Heart left ventricle (tissue), 16 donors: ENCODE measurements at regions not wholly inside any gene's neighbourhood (a gene's known extent, or its start where the extent isn't known, plus 50 kb on each side); places are given as distances from the start of the nearest gene placed in this dataset.

Source experiments
- ATAC-seq, 4 donors: fragments of 200-7000 bp; cut with Tn5 transposase; one replicate each; pipeline ENCODE4 v1.9.1; 2020 to 2022; ENCODE audit warnings: moderate library complexity in 4 of 4, mild to moderate bottlenecking in 3 of 4, moderate number of reproducible peaks in 1 of 4
- DNase-seq, 5 donors: peaks; one replicate each; pipeline ENCODE4 v3.0.0-alpha.2; 2020
- H3K27ac ChIP-seq, 12 donors: fragments of 200-600 bp; sonication (generic) in 4 of 12; one replicate each; pipeline versions ENCODE4 v1.5.0 to v1.8.0; 2016 to 2022; ENCODE audit warnings: mild to moderate bottlenecking in 2 of 12
- H3K27me3 ChIP-seq, 9 donors: fragments of 200-600 bp; sonication (generic) in 2 of 9; one replicate each; pipeline versions ENCODE4 v1.5.1 to v1.8.0; 2016 to 2022; ENCODE audit warnings: mild to moderate bottlenecking in 3 of 9
- H3K36me3 ChIP-seq, 9 donors: fragments of 200-600 bp; sonication (generic) in 2 of 9; one replicate each; pipeline versions ENCODE4 v1.5.0 to v1.8.0; 2018 to 2022; ENCODE audit warnings: mild to moderate bottlenecking in 2 of 9
- H3K4me1 ChIP-seq, 12 donors: fragments of 200-600 bp; sonication (generic) in 4 of 12; one replicate each; pipeline versions ENCODE4 v1.5.0 to v1.8.0; 2016 to 2022; ENCODE audit warnings: mild to moderate bottlenecking in 3 of 12
- H3K4me3 ChIP-seq, 12 donors: fragments of 200-600 bp; sonication (generic) in 4 of 12; one replicate each; pipeline versions ENCODE4 v1.5.0 to v1.8.0; 2017 to 2022; ENCODE audit warnings: mild to moderate bottlenecking in 9 of 12, moderate library complexity in 4 of 12
- H3K9me3 ChIP-seq, 12 donors: fragments of 200-600 bp; sonication (generic) in 4 of 12; one replicate each; pipeline versions ENCODE4 v1.5.0 to v1.8.0; 2016 to 2022; ENCODE audit warnings: mild to moderate bottlenecking in 1 of 12
- POLR2A ChIP-seq, 2 donors: fragments of 450-650 bp; IDR thresholded peaks; one replicate each; pipeline ENCODE4 v1.6.1; 2017; ENCODE audit warnings: antibody characterized with exemption in 2 of 2, mild to moderate bottlenecking in 2 of 2, moderate library complexity in 2 of 2
- WGBS, 4 donors: extraction: QIAGEN DNeasy Blood & Tissue Kit in 2 of 4; methylation state at CpG; one replicate each; pipeline versions ENCODE4 v1.1.5 to v1.1.7; 2013 to 2018; 5-methylcytosine and 5-hydroxymethylcytosine counted together
- intact Hi-C, 10 donors: fragments of 100-400 bp; cut with DNase I; formaldehyde crosslinking; loops; one replicate each; pipeline versions ENCODE4 v1.11.1 to v1.14.2; 2022
- TF ChIP-seq, protein P1 (sequence below), 12 donors: fragments of 200-600 bp; sonication (generic) in 4 of 12; IDR thresholded peaks; one replicate each; pipeline versions ENCODE4 v1.5.0 to v1.8.0; 2018 to 2022; ENCODE audit warnings: antibody characterized with exemption in 12 of 12, mild to moderate bottlenecking in 5 of 12
- donor health status: ischemic (EF 13 %, LVEDD 7.1; RV severe dilation, severe dysfunction).
- donor health status: healthy with polysubstance abuse.
- donor health status: DM: no; HTN: yes; CAD: no.
- donor health status: DM: no; HTN: no; CAD: no.
- donor health status: ischemic (EF 25% LVEDD 6.9; RV normal size, moderate dysfunction).
- donor health status: ischemic (EF 25% LVEDD 5.7; RV mildly dilated, moderate dysfunction).
- donor health status: healthy.
- donor health status: DM: yes; HTN: yes; CAD: no.
- donor health status: ischemic (EF 35%, LVEDD 5.7; RV mildly dilated, moderate dysfunction).
- donor health status: nonischemic (EF 11% LVEDD 7.7; RV severe dilation, severe dysfunction).
- donor health status: DM: yes; HTN: yes; CAD: no.
- donor health status: PGD.
- donor health status: ischemic (EF 29% LVEDD 5.4; RV normal size, mild dysfunction).
- donor health status: nonischemic (EF 23%, LVEDD 6.1; RV moderate dilation, normal function).

DNA sequence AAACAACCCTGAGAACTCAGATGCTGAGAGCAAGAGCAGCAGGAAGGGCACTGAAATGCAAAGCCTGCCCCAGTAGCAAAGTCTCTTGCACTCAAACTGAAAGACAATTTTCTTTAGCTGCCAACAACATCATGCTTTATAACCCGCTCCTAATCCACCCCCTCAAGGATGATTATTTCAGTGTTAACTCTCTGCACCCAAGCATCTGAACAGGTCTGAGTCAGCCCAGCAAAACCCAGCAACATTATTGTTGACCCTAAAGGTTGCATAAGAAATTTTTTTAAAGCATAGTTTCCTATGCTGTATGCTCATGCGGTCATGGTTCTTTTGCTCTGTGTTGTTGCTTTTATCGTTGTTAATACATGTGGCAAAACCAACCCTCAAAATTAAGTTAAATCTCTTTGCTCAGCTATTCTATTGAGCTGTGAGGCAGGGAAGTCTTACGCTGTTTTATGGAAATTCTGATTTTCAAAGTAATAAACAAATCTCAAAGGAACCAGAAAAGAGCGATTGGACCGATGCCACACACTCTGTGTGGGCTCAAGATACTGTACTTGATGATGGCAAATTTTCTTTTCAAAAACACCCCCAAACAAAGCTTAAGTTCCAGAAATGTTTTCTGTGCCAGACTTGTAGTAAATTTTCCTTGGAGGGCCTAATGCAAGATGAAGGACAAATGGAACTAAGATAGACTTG is 440.6 kb upstream of the MPDZ start:
- Histone ChIP-seq H3K36me3 (no peaks in the 10 kb centered on the region), H3K27me3 (no peaks in the 10 kb centered on the region), H3K4me3 (no peak overlapping the region), H3K4me1 (peaks cover 0 to 36% (median 14%) of the 10 kb centered on the region in 12 donors), H3K27ac (peak overlapping the region in 1 of 12 donors; percentile 10), H3K9me3 (peaks cover 0 to 17% (median 3%) of the 10 kb centered on the region in 12 donors)
- DNase-seq (no peak), ATAC-seq (peak in 1 of 4 donors; percentile 41)
- 79 to 82% (median 80%) methylated on average over 6 of the region's 6 CpGs for WGBS, 4 donors
- intact Hi-C loops = loop anchor here in 2 of 10 donors (5.0 to 10.0 kb wide), 3 partner anchors 65 to 142 kb away; no protein-coding TSS in a partner anchor
- TF ChIP-seq, protein P1, sequence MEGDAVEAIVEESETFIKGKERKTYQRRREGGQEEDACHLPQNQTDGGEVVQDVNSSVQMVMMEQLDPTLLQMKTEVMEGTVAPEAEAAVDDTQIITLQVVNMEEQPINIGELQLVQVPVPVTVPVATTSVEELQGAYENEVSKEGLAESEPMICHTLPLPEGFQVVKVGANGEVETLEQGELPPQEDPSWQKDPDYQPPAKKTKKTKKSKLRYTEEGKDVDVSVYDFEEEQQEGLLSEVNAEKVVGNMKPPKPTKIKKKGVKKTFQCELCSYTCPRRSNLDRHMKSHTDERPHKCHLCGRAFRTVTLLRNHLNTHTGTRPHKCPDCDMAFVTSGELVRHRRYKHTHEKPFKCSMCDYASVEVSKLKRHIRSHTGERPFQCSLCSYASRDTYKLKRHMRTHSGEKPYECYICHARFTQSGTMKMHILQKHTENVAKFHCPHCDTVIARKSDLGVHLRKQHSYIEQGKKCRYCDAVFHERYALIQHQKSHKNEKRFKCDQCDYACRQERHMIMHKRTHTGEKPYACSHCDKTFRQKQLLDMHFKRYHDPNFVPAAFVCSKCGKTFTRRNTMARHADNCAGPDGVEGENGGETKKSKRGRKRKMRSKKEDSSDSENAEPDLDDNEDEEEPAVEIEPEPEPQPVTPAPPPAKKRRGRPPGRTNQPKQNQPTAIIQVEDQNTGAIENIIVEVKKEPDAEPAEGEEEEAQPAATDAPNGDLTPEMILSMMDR (IDR thresholded peaks at IDR 0.05) = no peak
- TF ChIP-seq POLR2A (IDR thresholded peaks at IDR 0.05) = no peak

GRCh38 chr9:13719446-13719845 is 440.0 kb upstream of the MPDZ start:
- DNase-seq (no peak), ATAC-seq (no peak)
- TF ChIP-seq, protein P1 (IDR thresholded peaks at IDR 0.05) = no peak
- no peak for TF ChIP-seq POLR2A (IDR thresholded peaks at IDR 0.05)
- Histone ChIP-seq H3K4me1 (peaks cover 0 to 36% (median 14%) of the 10 kb centered on the region in 12 donors), H3K4me3 (no peak overlapping the region), H3K27ac (no peak overlapping the region), H3K27me3 (no peaks in the 10 kb centered on the region), H3K36me3 (no peaks in the 10 kb centered on the region), H3K9me3 (peaks cover 0 to 17% (median 3%) of the 10 kb centered on the region in 12 donors)
- 53 to 71% (median 61%) methylated on average over 1 of the region's 1 CpG for WGBS, 4 donors
- intact Hi-C loops = loop anchor here in 2 of 10 donors (5.0 to 10.0 kb wide), 3 partner anchors 65 to 143 kb away; no protein-coding TSS in a partner anchor

DNA sequence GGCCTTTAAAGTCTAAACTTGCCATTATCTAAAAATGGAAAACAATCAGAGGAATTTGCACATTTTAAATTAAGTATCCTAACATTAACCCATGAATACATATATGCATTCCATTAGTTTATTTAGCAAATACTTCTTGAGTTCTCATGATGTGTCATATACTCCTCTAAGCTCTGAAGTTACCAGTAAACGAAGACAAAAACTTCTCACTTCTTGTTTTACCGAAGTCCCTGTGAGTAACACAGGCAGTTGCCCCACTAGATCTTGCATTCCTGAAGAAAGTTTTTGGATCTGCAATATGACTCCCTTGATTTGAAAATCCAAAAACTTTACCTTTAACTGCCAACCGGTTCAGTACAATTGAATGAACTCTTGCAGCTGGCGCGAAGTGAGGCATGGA is 439.0 kb upstream of the MPDZ start:
- Histone ChIP-seq H3K27me3 (no peaks in the 10 kb centered on the region), H3K36me3 (no peaks in the 10 kb centered on the region), H3K4me1 (peaks cover 0 to 36% (median 14%) of the 10 kb centered on the region in 12 donors), H3K4me3 (no peak overlapping the region), H3K27ac (no peak overlapping the region), H3K9me3 (peaks cover 0 to 17% (median 3%) of the 10 kb centered on the region in 12 donors)
- WGBS, 4 donors = 95 to 99% (median 97%) methylated on average over 5 of the region's 5 CpGs
- DNase-seq (no peak), ATAC-seq (no peak)
- intact Hi-C loops = loop anchor here in 2 of 10 donors (5.0 to 10.0 kb wide), 3 partner anchors 66 to 144 kb away; no protein-coding TSS in a partner anchor
- no peak for TF ChIP-seq POLR2A (IDR thresholded peaks at IDR 0.05)
- TF ChIP-seq, protein P1 (IDR thresholded peaks at IDR 0.05) = no peak

- peaks cover 0 to 36% (median 14%) of the 10 kb centered on the region in 12 donors for H3K4me1 ChIP-seq
Observed at GRCh38 chr9:13718086-13718485, 438.6 kb upstream of the MPDZ start.

More at GRCh38 chr9:13718086-13718485, 438.6 kb upstream of the MPDZ start:
- Histone ChIP-seq H3K4me3 (no peak overlapping the region), H3K27me3 (no peaks in the 10 kb centered on the region), H3K27ac (no peak overlapping the region), H3K36me3 (no peaks in the 10 kb centered on the region), H3K9me3 (peaks cover 0 to 15% (median 3%) of the 10 kb centered on the region in 12 donors)
- DNase-seq (no peak), ATAC-seq (no peak)
- intact Hi-C loops = loop anchor here in 2 of 10 donors (5.0 to 10.0 kb wide), 3 partner anchors 67 to 144 kb away; no protein-coding TSS in a partner anchor
- 85 to 90% (median 87%) methylated on average over 4 of the region's 4 CpGs for WGBS, 4 donors
- TF ChIP-seq, protein P1 (IDR thresholded peaks at IDR 0.05) = no peak
- no peak for TF ChIP-seq POLR2A (IDR thresholded peaks at IDR 0.05)
